A549 (cell line): ENCODE measurements at regions not wholly inside any gene's neighbourhood (a gene's known extent, or its start where the extent isn't known, plus 50 kb on each side); places are given as distances from the start of the nearest gene placed in this dataset.

Experiments used
- ATAC-seq, 2 experiments: fragments of 200-7000 bp in 1 of 2; fragments of >200 bp in 1 of 2; cut with Nextera tagmentation in 1 of 2; cut with Tn5 transposase in 1 of 2; 3 replicates each; pipeline versions ENCODE4 v1.8.0 to v1.9.1; 2018 to 2020; ENCODE audit warnings: mild to moderate bottlenecking in 1 of 2, moderate library complexity in 1 of 2
- CTCF ChIA-PET: fragments of 300-600 bp; sonication (Branson Sonifier 250); formaldehyde crosslinking; extraction: SDS; loops from one replicate; lab custom pipeline; 2021; ENCODE audit warnings: antibody characterized with exemption, inconsistent platforms; lab: Yijun Ruan, JAX
- POLR2A ChIA-PET: fragments of 350-600 bp; formaldehyde crosslinking; extraction: SDS; loops from one replicate; lab custom pipeline; 2021; ENCODE audit warnings: antibody characterized with exemption, inconsistent platforms; lab: Yijun Ruan, JAX
- DNase-seq, 2 experiments: peaks; one replicate each; pipeline versions ENCODE4 v3.0.0 to v3.0.0-alpha.2; 2011 to 2016; ENCODE audit warnings: low read depth in 1 of 2, low spot score in 1 of 2
- FAIRE-seq: peaks from 2 replicates; lab custom pipeline; 2011; peaks lifted over from hg19 to GRCh38; lab: Jason Lieb, UNC
- H3K27ac ChIP-seq, 2 experiments: fragments of >200 bp; sonication (Bioruptor Twin); formaldehyde crosslinking; 3 replicates each; pipeline ENCODE4 v1.5.1; 2016 to 2017
- H3K4me1 ChIP-seq: fragments of >200 bp; sonication (Bioruptor Twin); formaldehyde crosslinking; 3 replicates; pipeline ENCODE4 v1.6.1; 2016
- H3K4me2 ChIP-seq: fragments of >200 bp; sonication (Bioruptor Twin); formaldehyde crosslinking; 3 replicates; pipeline ENCODE4 v1.6.1; 2016
- H3K4me3 ChIP-seq: fragments of >200 bp; sonication (Bioruptor Twin); formaldehyde crosslinking; 3 replicates; pipeline ENCODE4 v1.5.1; 2016
- H3K9me3 ChIP-seq: fragments of >200 bp; sonication (Bioruptor Twin); formaldehyde crosslinking; 3 replicates; pipeline ENCODE4 v1.6.1; 2016
- BHLHE40 ChIP-seq: IDR thresholded peaks from 2 replicates; pipeline ENCODE4 v1.6.1; 2012; ENCODE audit warnings: low read depth, low read length, inconsistent platforms
- CBX2 ChIP-seq: fragments of 200-600 bp; sonication (generic); IDR thresholded peaks from 2 replicates; pipeline ENCODE4 v1.6.1; 2016; ENCODE audit warnings: low read depth, mild to moderate bottlenecking, borderline replicate concordance
- CHD4 ChIP-seq: fragments of 200-600 bp; sonication (generic); IDR thresholded peaks from 2 replicates; pipeline ENCODE4 v1.6.1; 2016; ENCODE audit warnings: antibody characterized with exemption, mild to moderate bottlenecking, borderline replicate concordance
- FOSB ChIP-seq: fragments of 250-450 bp; sonication (Bioruptor Pico); IDR thresholded peaks from 2 replicates; pipeline ENCODE4 v1.5.0; 2020; ENCODE audit warnings: mild to moderate bottlenecking, moderate library complexity
- FOXS1 ChIP-seq: fragments of 250-450 bp; sonication (Bioruptor Pico); IDR thresholded peaks from 2 replicates; pipeline ENCODE4 v1.5.0; 2020; ENCODE audit warnings: mild to moderate bottlenecking, moderate library complexity
- HEYL ChIP-seq: fragments of 250-450 bp; sonication (Bioruptor Pico); IDR thresholded peaks from 2 replicates; pipeline ENCODE4 v1.8.0; 2021; ENCODE audit warnings: mild to moderate bottlenecking, moderate library complexity
- HOXB5 ChIP-seq: fragments of 250-450 bp; sonication (Bioruptor Pico); IDR thresholded peaks from 2 replicates; pipeline ENCODE4 v1.5.0; 2020; ENCODE audit warnings: mild to moderate bottlenecking, moderate library complexity
- KDM1A ChIP-seq: fragments of 200-600 bp; sonication (generic); IDR thresholded peaks from 2 replicates; pipeline ENCODE4 v1.6.1; 2016; ENCODE audit warnings: low read depth, mild to moderate bottlenecking
- MAFK ChIP-seq: fragments of 450-650 bp; IDR thresholded peaks from 2 replicates; pipeline ENCODE4 v1.6.1; 2014; ENCODE audit not compliant: partially characterized antibody
- MYC ChIP-seq: IDR thresholded peaks from 2 replicates; pipeline ENCODE4 v1.6.1; 2012; ENCODE audit warnings: mild to moderate bottlenecking, inconsistent platforms, low read length, improper control_type of control experiment, borderline replicate concordance
- NFE2L2 ChIP-seq: fragments of 150-350 bp; conservative IDR thresholded peaks from 2 replicates; pipeline ENCODE4 v1.6.1; 2014; ENCODE audit warnings: low read length
- NPAS2 ChIP-seq: fragments of 250-450 bp; sonication (Bioruptor Pico); IDR thresholded peaks from 2 replicates; pipeline ENCODE4 v1.8.0; 2022; ENCODE audit warnings: mild to moderate bottlenecking, moderate library complexity, borderline replicate concordance
- NR3C1 ChIP-seq: fragments of >200 bp; sonication (Bioruptor Twin); formaldehyde crosslinking; IDR thresholded peaks from 3 replicates; pipeline ENCODE4 v1.6.1; 2017
- PHF8 ChIP-seq: fragments of 200-600 bp; sonication (generic); IDR thresholded peaks from 2 replicates; pipeline ENCODE4 v1.6.1; 2016; ENCODE audit warnings: low read depth, mild to moderate bottlenecking, antibody characterized with exemption, moderate library complexity, borderline replicate concordance
- RCOR1 ChIP-seq: fragments of 150-350 bp; IDR thresholded peaks from 2 replicates; pipeline ENCODE4 v1.6.1; 2014; ENCODE audit warnings: antibody characterized with exemption, low read length, low read depth
- RNF2 ChIP-seq: fragments of 200-600 bp; sonication (generic); IDR thresholded peaks from 2 replicates; pipeline ENCODE4 v1.6.1; 2016; ENCODE audit warnings: low read depth, mild to moderate bottlenecking, antibody characterized with exemption, moderate library complexity, borderline replicate concordance
- ZFP36 ChIP-seq: fragments of 450-650 bp; IDR thresholded peaks from 2 replicates; pipeline ENCODE4 v1.6.1; 2014; ENCODE audit warnings: borderline replicate concordance; ENCODE audit not compliant: partially characterized antibody
- WGBS: methylation state at CpG from one replicate; pipeline ENCODE4 v1.1.6; 2017; ENCODE audit errors: missing lambda C conversion rate; 5-methylcytosine and 5-hydroxymethylcytosine counted together
- TF ChIP-seq, protein P1 (sequence below): IDR thresholded peaks from 2 replicates; pipeline ENCODE4 v1.6.1; 2012; ENCODE audit warnings: low read depth, borderline replicate concordance
- TF ChIP-seq, protein P2 (sequence below): fragments of 450-650 bp; IDR thresholded peaks from 2 replicates; pipeline ENCODE4 v1.6.1; 2014; ENCODE audit warnings: antibody characterized with exemption
- TF ChIP-seq, protein P3 (sequence below): fragments of >200 bp; sonication (Bioruptor Twin); formaldehyde crosslinking; IDR thresholded peaks from 2 replicates; pipeline ENCODE4 v1.6.1; 2016
- TF ChIP-seq, protein P4 (sequence below): IDR thresholded peaks from 2 replicates; pipeline ENCODE4 v1.6.1; 2012
- TF ChIP-seq, protein P5 (sequence below): IDR thresholded peaks from 2 replicates; pipeline ENCODE4 v1.6.1; 2012
- TF ChIP-seq, protein P6 (sequence below): fragments of >200 bp; sonication (Bioruptor Twin); formaldehyde crosslinking; IDR thresholded peaks from 3 replicates; pipeline ENCODE4 v1.6.1; 2016

DNA sequence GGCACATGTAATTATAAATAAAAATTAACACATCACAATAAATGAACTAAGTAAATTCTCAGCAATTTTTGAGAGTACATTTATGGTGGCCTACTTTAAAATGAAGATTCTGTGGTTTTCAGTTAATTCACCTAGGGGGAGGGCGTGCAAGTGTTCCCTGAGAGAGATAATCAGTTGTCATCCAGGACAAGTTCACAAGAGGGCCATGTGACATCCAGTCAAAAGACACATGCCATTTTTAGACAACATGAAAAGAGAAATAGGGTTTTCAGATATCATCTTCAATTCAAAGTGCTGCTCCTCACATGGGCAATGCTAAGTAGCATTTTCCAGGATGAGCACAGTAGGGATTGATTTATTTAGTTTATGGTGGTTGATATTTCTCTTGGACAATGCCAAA, 393.7 kb downstream of the STK39 start:
- no peaks in the 10 kb centered on the region for H3K9me3 ChIP-seq
- no peak overlapping the region for H3K27ac ChIP-seq
- 0% methylated on average over 1 of the region's 1 CpG for WGBS
- TF ChIP-seq HEYL (CRISPR knock-in tag): no peak
- TF ChIP-seq FOXS1 (CRISPR knock-in tag): no peak
- ChIA-PET POLR2A (no interaction called here), CTCF (no interaction called here)
- FAIRE-seq (no peak), DNase-seq (no peak), ATAC-seq (no peak)
- no peaks in the 10 kb centered on the region for H3K4me1 ChIP-seq
- no peak overlapping the region for H3K4me2 ChIP-seq
- no peak overlapping the region for H3K4me3 ChIP-seq

DNA sequence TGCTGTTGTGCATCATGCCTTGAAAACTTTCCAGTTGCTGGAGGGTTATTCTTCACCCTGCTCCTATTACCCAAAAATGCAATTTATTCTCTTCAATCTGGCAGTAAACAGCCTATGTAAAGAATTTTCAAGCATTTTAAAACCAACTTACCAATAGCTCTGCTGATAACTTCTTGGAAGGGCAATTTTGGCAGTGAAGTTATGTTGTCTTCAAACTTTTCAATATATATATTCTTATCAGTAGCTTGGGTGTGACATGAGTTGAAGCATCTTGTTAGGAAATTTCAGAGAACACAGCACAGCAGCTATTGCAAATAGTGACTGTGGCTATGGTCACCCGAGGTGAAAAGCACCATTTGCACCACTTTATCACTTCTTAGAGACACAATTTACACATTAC, 395.5 kb downstream of the STK39 start:
- ChIA-PET POLR2A (no interaction called here), CTCF (no interaction called here)
- 0% methylated on average over 1 of the region's 1 CpG for WGBS
- no peak overlapping the region for H3K4me2 ChIP-seq
- TF ChIP-seq CBX2 (no peak), NPAS2 (CRISPR knock-in tag) (no peak), FOSB (CRISPR knock-in tag) (no peak), HOXB5 (no peak)
- TF ChIP-seq, protein P1, sequence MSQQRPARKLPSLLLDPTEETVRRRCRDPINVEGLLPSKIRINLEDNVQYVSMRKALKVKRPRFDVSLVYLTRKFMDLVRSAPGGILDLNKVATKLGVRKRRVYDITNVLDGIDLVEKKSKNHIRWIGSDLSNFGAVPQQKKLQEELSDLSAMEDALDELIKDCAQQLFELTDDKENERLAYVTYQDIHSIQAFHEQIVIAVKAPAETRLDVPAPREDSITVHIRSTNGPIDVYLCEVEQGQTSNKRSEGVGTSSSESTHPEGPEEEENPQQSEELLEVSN: no peak
- TF ChIP-seq, protein P2, sequence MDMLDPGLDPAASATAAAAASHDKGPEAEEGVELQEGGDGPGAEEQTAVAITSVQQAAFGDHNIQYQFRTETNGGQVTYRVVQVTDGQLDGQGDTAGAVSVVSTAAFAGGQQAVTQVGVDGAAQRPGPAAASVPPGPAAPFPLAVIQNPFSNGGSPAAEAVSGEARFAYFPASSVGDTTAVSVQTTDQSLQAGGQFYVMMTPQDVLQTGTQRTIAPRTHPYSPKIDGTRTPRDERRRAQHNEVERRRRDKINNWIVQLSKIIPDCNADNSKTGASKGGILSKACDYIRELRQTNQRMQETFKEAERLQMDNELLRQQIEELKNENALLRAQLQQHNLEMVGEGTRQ: no peak
- H3K9me3 ChIP-seq: no peaks in the 10 kb centered on the region
- H3K27ac ChIP-seq: no peak overlapping the region
- H3K4me1 ChIP-seq: no peaks in the 10 kb centered on the region
- DNase-seq: no peak
- ATAC-seq: no peak
- FAIRE-seq: no peak
- no peak overlapping the region for H3K4me3 ChIP-seq

DNA sequence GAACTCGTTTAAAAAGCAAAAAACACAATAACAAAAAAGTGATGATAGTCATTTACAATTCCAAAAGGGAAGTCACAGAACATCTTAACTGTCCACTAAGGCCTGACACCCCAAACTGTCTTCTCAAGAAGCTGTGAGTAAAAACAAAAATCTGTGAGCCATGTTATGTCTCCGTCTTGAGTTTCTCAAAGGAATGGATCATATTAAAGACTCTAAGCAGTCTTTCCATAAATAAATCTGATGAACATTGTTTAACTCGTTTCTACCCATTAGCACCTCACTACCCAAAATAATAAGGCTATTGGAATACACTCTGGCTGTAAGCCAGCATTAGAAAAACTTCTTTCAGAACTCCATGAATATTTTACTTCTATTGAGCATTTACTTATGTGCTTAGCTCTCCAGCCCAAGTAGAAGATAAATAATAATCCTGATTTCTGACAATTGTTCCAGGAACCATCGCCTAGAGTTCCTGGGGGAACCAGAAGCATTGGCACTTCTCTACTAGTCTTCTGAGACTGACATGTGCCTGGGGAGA, 396.0 kb downstream of the STK39 start:
- Histone ChIP-seq H3K27ac (no peak overlapping the region), H3K4me1 (no peaks in the 10 kb centered on the region), H3K4me2 (no peak overlapping the region), H3K9me3 (no peaks in the 10 kb centered on the region), H3K4me3 (no peak overlapping the region)
- ChIA-PET CTCF (no interaction called here), POLR2A (no interaction called here)
- ATAC-seq: no peak
- FAIRE-seq: no peak
- TF ChIP-seq, protein P2: no peak
- TF ChIP-seq RCOR1: no peak
- no peak for TF ChIP-seq RNF2
- no peak for TF ChIP-seq NFE2L2
- TF ChIP-seq KDM1A: no peak
- TF ChIP-seq PHF8: no peak
- TF ChIP-seq NR3C1: no peak
- TF ChIP-seq CHD4: no peak
- no peak for TF ChIP-seq CBX2
- TF ChIP-seq, protein P3, sequence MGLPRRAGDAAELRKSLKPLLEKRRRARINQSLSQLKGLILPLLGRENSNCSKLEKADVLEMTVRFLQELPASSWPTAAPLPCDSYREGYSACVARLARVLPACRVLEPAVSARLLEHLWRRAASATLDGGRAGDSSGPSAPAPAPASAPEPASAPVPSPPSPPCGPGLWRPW: no peak
- TF ChIP-seq, protein P4, sequence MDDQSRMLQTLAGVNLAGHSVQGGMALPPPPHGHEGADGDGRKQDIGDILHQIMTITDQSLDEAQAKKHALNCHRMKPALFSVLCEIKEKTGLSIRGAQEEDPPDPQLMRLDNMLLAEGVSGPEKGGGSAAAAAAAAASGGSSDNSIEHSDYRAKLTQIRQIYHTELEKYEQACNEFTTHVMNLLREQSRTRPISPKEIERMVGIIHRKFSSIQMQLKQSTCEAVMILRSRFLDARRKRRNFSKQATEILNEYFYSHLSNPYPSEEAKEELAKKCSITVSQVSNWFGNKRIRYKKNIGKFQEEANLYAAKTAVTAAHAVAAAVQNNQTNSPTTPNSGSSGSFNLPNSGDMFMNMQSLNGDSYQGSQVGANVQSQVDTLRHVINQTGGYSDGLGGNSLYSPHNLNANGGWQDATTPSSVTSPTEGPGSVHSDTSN: no peak
- TF ChIP-seq BHLHE40: no peak
- TF ChIP-seq, protein P5, sequence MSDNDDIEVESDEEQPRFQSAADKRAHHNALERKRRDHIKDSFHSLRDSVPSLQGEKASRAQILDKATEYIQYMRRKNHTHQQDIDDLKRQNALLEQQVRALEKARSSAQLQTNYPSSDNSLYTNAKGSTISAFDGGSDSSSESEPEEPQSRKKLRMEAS: no peak
- TF ChIP-seq, protein P6, sequence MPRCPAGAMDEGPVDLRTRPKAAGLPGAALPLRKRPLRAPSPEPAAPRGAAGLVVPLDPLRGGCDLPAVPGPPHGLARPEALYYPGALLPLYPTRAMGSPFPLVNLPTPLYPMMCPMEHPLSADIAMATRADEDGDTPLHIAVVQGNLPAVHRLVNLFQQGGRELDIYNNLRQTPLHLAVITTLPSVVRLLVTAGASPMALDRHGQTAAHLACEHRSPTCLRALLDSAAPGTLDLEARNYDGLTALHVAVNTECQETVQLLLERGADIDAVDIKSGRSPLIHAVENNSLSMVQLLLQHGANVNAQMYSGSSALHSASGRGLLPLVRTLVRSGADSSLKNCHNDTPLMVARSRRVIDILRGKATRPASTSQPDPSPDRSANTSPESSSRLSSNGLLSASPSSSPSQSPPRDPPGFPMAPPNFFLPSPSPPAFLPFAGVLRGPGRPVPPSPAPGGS: no peak
- TF ChIP-seq MAFK: no peak
- TF ChIP-seq ZFP36: no peak
- no peak for TF ChIP-seq MYC
- TF ChIP-seq, all 56 proteins: peak for 0
- WGBS: 11% methylated on average over 4 of the region's 4 CpGs
- no peak for DNase-seq
